Right kidney (tissue), 1 donor: ENCODE measurements at regions not wholly inside any gene's neighbourhood (a gene's known extent, or its start where the extent isn't known, plus 50 kb on each side); places are given as distances from the start of the nearest gene placed in this dataset.
A peak's percentile ranks its signal among the peaks of the same experiment; 100 is the strongest.

Experiments
- DNase-seq: peaks from one replicate; pipeline ENCODE4 v3.0.0-alpha.2; 2016

DNA sequence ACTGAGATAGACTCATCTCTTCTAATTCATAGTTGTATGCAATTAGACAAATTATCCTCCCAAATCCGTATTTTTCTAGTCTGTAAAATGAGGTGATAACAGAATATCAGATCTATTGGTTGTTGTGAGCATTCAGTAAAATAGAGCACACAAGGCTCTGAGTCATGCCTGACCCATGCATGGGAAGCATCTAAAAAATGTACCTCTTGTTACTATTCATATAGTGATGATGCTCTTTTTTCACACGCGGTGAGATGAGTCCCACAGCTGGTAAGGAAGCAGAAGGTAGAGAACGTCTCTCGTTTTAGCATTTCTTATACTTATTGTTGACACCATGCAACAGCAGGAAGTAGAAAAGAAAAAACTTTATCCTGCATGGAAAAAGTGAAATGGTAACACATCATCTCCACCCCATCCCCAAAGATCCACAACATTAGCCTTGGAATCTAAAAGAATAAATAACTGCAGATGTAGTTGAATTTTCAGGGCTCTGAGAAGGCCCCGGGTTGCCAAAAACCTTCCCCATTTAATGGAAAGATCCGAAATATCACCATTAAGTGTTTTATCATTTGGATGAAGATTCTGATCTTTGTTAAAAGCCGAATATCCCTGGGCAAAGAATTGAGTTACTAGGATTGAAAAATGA, 215.6 kb downstream of the TMEM114 start:
- no peak for DNase-seq

DNA sequence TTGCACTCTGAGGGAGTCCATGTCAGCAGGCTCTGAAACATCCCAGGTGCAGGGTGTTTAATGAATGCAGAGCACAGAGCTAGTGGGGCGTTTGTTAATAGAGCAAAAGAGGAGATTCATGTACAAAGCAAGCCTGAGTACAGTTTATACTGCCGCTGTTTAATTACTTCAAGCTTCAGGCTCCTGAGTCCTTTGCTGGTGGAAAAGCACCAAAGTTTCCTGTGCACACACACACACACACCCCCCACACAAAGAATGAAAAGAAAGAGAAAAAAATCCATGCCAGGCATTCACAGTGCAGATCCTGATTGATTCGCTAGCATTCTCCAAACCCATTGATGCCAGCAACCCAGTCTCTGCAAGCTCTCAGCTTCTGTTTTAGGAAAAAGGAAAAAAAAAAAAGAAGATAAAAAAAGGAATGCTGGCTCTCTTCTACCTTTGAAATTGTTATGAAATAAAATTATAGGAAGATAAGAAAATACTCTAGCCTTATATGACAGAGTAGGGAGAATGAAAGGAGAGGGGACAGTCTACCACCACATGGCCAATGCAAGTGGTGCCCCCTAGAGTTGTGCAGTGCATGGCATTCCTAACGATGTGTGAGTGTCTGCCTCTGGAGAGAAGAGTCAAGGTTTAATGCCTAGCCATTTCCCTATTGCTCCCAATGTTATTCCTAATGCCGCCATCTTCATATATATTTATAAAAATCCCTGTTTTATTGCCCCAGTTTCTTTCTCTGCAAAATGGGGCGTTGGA, 216.5 kb downstream of the TMEM114 start:
- no peak for DNase-seq

DNA sequence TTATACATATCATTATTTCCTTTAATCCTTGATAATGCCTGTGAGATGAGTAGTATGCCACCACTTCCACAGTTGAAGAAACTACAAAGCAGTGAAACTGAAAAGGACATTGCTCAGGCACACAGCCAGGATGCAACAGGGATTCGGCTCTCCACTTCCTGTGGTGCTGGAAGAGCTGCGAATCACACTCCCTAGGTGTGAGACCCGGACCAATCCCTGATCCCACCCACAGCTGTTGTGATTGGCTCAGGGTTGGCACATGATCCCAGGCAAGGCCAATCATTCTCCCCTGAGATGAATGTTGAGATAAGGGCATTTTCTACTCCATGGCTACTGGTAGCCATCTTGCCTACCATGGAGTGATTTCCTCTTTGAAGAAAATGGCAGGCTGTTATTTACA, 218.2 kb downstream of the TMEM114 start:
- DNase-seq = no peak

DNA sequence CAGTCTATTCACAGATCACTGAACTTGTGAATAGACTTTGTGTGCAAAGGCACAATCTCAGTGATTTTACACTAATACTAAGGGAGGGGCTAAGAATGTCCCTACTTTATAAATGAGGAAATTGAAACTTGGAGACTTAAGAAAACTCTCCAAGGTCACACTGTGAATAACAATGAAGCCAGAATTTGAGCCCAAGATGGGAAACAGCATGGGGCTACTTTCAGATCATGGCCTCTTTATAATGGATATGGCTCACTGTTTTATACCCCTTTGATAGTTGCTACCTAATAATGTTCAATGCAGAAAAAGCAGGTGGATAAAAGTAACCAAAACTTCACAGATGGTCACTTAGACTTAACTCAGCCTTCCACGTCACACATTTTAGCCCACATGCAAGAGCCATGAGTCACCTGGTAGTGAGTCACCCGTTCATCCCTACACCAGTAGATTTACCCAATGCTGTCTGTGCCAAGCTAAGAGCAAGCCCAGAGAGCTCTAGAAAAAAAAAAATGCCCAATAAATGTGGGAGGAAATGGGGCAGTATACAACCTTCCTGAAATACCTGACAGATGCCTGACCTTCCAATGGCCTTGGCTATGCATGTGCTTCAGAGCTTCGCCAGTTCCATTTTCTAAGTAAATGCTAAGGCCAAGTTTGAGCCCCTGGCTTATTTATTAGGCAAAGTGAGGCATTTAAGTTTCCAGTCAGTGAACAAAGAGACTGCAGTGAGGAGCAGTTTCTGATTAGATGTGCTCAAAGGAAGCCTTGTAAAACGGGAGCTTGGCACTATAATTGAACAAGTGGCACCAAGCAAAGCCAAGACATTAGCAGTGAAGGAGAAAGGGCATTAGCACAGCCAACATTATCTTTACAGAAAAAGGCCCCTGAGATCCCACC, 219.7 kb downstream of the TMEM114 start:
- DNase-seq = no peak

DNA sequence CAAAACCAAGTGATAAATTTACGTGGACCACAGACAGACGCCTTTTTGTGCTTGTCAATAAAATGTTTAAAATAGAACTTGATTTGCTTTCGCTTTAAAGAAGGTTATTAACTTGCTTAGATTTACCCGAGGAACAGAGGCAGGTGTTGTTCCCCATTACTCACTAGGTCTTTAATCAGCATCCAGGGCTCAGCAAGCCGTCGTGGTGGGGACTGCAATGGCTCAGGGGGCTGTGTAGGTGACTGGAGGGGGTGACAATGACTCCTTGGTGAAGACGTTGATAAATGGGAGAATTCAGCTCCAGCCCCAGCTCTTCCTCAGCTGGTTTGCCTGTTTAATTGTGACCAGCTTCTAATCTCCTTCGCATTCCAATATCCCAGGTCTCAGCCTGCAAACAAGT, 231.4 kb downstream of the TMEM114 start:
- DNase-seq = no peak

DNA sequence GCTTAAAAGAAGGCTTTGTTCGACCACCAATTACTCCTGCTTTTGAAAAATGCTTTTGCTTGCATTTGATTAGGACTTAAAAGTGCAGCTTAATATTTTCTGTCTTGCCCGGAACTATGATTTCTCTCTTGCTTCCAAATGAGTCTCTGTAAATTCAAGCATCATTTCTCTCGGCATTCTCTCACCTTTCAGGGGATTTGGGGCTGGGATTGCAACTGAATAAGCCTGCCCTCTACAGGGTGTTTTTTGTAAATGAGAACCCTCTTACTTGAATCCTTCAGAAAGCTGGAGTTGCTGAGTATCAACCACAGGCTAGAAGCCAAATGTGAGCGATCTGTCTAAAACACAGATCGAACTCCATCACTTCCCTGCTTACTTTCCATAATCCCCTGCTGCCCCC, 234.6 kb downstream of the TMEM114 start:
- DNase-seq = no peak

DNA sequence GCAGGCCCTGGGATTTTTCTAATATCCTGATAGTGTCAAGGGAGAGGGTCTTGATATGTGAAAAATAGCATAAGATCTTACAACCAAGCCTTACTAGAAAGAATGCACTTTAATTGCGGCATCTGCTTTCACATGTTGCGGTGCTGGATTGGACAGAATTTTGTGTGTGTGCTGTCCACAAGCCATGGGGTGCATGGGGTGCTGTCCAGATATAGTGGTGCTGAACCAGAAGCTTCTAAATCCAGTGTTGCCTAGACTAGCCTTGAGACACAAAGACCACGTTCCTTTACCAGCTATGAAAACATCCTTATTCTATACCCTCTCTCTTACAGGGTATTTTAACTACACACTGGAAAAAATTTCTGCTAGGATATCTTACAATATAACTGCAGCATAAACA, 244.0 kb downstream of the TMEM114 start:
- peak; percentile 7 for DNase-seq

DNA sequence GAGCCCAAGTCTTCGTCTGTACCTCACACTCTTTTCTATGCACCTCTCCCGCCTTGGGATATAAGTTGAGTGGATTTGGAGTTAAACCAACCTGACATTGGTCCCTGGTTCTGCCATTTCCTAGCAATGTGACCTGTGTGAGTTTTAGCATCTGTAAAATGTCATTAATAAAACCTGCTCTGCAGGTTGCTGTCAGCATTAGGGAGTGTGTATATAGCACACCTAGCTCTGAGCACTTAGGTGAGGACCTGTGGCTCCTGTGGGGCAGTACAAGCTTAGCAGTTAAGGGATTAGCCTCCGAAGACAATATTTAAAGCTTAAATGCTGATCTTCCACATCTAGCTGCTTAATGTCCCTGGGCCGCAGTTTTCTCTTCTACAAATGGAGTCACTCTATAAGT, 248.0 kb downstream of the TMEM114 start:
- DNase-seq = no peak

DNA sequence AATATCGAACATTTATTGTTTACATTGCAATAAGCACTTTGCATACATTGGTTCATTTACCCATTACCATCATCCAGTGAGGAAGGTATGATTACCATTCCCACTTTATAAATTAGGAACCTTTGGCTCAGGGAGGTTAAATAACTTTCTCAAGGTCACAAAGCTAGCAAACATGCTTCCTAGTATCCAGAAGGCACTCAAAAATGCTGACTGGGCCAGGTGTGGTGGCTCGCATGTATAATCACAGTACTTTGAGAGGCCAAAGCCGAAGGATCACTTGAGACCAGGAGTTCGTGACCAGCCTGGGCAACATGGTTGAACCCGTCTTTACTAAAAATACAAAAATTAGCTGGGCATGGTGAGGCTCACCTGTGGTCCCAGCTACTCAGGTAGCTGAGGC, 259.6 kb downstream of the TMEM114 start:
- no peak for DNase-seq

DNA sequence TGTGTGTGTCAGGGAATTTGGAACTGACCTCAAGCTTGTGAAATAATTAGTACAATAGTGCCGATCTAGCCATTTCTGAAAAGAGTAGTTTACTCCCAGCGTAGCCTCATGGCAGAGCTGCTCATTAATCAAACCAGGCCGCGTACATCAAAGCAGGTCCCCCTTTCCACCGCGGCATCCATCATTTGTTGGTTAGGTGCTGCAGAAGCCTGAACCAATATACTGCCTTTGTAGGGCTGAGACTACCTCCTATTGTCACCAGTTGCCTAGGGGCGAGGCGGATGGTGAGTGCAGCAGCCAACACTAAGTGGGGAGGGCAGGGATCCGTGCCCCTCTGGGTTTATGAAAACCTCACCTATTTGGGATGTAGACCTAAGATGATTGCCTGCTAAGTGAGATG, 264.1 kb downstream of the TMEM114 start:
- no peak for DNase-seq

DNA sequence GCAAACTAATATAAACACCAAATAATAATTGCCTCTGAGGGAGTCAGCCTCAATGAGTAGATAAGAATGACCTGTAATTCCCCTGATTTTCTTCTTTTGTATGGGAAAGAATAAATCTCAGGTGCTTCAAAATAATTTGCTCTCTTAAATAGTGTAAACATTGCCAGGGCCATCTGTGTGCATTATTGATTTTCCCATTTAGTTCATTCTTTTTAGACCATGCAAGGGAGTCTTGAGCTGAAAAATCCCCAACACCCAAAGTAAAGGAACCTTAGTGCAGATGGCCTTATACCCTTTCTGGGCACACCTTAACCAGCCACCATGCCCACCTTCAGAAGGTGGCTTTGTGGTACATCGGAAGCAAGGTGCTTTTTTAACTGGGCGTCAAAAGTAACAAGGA, 267.2 kb downstream of the TMEM114 start:
- DNase-seq = no peak

DNA sequence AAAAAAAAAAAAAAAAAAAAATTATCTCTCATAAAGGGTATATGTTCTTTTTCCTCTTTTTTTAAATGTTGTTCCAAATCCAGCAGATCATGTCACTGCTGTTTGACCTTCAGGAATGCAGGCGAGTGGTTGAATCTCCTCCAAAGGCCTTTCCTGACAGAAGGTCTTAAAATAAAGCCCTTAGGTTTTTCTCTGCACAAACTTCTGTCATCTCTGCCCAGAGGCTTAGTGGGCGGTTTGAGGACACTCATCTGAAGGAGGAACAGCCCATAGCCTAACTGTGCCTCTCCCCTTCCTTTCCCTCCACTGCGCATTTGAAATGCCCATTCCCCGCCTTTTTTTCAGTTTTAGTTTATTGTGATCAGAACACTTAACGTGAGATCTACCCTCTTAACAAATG, 270.2 kb downstream of the TMEM114 start:
- DNase-seq = no peak

DNA sequence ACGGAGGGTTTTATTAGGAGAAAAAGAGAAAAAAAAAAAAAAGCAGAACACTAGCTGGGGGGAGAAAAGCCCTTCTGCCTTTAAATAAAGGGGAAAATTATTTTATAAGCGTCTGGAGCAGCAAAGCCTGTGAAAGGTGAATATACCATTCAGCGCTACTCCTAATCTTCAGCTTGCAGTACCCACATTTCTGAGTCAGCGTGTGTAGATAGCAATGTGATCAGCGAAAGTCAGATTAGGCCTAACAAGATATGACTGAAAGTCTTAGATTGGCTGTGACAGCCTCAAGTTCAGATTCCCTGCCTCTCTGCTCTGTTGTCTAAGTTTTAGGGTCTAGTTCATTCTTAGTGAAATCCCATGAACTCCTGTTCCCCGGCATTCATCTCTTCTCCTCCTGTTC, 279.5 kb downstream of the TMEM114 start:
- no peak for DNase-seq

DNA sequence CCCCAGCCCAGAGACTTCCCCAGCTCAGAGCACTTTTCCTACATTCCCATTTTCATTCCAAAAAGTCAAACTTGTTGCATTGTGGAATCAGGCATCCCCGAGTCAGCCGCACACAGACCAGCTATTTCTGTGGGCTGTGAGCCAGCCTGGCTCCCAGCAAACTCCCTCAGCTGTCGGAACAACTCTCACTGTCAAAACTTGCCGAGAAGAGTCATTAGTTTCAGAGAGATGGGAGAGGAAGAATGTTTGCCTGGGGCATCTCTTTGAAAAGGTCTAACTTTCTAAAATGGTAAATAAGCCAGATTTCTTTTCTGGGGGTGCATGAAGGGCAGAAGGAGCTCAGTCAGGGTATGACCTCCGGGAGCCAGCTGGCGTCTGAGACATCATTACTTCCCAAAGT, 280.0 kb downstream of the TMEM114 start:
- DNase-seq = no peak

DNA sequence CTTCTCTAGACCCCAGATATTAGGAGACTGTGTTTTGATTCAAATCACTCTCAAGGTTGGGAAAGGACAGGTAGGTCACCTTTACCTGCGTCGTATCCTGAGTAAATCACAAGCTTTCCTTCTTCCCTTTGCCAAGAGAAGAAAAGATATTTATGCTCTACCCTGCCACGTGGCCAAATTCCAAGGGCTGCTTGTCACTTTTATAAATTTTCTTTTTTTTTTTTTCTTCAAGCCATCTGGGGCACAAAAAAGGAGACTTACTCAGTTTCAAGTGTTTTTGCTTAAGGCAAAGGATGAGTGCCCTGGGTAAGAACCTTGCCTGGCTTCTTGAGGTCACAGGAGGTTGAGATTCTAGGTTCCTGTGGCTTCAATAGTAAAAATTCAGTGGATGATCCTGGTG, 285.1 kb downstream of the TMEM114 start:
- no peak for DNase-seq

DNA sequence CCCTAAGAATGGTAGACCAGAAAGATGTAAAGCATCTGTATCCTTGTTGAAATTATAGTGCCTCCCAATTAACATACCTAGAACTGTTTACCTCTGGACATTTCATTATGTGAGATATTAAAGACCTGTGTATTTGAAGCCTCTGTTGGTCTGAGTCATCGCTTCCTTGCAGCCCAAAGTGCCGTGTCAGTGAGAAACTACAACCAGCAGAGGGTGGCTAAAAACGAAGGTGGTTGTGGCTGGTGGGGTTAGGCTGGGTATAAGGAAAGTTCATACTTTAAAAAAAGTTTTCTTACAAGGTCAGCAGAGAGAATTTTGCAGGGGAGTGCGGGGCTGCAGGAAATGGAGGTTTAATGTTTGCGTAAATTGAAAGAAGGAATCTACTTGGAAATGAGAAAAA, 290.7 kb downstream of the TMEM114 start:
- no peak for DNase-seq

DNA sequence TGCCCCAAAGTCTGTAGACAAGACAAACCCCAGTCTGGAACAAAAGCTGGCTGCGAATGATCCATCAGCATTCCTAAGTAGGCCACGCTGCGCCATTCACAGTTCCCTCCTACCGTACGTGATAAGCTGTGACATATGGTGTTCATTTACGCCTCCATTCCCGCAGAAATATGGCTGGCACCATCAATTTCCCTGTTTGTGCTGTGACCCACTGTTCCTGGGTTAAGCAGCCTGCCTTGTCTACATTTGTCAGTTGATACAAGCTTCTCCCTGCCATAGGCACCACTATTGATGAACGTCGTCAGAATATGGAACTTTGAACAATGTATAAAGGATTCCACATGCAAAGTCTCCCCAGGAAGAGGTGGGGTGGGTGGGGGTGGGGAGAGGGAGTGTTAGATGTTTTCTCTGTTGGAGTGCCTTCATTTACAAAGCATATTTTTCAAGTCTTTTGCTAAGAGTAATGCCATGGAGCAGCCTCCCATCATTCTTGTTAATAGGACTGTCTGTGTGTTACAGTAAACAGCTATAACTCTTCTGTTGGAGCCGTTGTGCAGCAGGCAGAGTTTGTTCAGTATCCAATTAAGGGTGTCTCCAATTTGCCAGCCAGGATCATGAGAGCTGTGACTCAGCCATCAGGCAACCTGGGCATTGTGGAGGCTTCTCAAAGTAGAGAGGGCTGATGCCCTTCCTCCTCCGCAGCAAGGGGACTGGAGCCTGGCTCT, 294.6 kb downstream of the TMEM114 start:
- DNase-seq = no peak

DNA sequence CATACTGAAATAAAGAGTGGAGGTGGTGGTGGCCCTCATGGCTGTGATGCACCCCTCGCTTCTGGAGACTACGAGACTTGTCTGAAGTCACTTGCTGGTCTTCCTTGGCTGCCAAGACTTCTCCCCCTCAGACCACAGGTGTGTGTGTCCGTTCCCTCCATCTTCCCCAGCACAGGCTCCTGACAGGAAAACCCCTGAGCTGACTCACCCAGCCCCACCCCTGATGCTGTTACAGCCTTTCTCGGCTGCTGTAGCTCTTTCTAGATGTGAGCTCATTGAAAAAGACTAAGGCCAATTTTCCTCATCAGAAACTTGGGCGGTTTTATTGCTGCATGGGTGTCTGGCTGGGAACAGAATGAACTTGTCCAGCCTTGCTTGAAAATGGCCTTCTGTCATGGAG, 296.9 kb downstream of the TMEM114 start:
- DNase-seq = no peak

DNA sequence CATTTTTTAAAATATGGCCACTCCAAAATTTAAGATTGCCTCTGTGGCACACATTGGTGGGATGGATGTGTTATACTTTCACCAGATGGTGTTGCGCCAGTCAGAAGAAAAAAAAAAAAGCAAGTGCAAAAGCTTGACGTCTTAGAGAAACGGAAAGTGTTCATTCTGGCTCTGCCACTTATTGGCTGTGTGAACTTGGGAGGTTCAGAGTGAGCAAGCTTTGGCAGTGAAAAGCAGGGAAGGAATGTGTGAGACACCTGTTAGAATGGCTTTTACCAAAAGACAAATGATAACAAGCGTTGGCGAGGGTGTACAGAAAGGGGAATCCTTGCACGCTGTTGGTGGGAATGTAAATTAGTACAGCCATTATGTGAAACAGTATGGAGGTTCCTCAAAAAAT, 298.0 kb downstream of the TMEM114 start:
- DNase-seq = no peak

DNA sequence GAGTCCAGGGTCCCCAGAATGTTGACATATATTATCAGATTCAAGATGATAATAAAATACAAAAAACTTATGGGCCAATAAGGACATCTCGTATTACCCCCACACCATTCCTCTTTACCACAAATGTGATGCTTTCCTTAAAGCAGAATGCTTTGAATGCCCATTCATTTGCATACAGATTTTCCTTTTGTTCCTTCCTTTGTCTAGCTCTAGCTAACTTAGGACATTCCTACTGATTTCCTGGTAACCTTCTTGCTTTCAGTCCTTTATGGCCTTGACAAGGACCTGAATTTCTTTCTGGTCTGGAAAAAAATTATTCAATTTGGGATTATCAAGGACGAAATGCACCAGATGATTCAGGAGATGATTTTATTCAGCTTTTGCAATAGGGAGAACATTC, 304.0 kb downstream of the TMEM114 start:
- no peak for DNase-seq

DNA sequence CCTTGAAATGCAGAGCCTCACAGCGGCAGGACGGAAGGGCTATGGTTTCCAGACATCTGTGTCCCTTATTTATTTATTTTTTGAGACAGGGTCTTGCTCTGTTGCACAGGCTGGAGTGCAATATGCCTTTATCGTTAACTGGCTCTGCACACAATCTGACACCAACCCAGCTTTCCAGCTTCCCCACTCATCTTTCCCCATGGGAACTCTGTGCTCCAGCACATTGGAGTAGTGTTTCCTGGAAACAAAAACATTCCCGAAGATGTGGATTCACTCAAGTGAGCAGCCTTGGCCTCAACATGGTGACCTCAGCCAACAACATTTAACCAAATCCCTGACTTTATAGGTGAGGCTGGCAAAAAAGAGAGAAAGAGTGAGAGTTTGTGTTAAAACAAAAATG, 307.1 kb downstream of the TMEM114 start:
- no peak for DNase-seq

DNA sequence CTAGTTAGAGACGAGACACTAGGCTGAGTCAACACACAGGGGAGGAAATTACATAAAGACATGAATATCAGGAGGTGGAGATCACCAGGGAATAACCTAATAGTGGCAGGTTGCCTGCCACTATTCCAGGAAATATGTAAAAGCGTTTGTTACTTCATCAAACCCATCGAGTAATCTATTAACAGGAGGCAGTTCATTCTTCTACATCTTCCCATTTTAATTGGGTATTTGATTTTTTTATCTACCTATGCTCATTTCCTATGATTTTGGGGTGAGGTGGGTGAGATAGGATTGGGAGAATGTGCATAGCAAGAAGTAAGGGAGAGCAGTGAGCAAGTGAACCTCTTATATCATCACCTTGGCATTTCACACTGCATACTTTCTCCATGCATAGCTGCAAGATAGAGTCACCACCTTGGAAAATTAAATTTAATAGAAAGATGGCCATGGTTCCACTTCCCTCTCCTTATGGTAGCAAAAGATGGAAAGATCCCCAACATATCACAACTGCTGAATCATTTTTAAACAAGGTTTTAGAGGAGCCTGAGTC, 312.2 kb downstream of the TMEM114 start:
- DNase-seq = no peak
